ENCODE measurements at regions not wholly inside any gene's neighbourhood (a gene's known extent, or its start where the extent isn't known, plus 50 kb on each side); places are given as distances from the start of the nearest gene placed in this dataset.

- no peak for ATAC-seq
- H3K9me3 ChIP-seq: no peaks in the 10 kb centered on the region
- no peaks in the 10 kb centered on the region for H3K4me1 ChIP-seq
- no peaks in the 10 kb centered on the region for H3K27me3 ChIP-seq
- H3K36me3 ChIP-seq: no peaks in the 10 kb centered on the region
- 63 to 87% methylated on average over 2 of the region's 2 CpGs for WGBS, 2 donors (ENCODE audit: low coverage in 1 of 2)
- H3K27ac ChIP-seq: no peak overlapping the region
- TF ChIP-seq, protein P1, sequence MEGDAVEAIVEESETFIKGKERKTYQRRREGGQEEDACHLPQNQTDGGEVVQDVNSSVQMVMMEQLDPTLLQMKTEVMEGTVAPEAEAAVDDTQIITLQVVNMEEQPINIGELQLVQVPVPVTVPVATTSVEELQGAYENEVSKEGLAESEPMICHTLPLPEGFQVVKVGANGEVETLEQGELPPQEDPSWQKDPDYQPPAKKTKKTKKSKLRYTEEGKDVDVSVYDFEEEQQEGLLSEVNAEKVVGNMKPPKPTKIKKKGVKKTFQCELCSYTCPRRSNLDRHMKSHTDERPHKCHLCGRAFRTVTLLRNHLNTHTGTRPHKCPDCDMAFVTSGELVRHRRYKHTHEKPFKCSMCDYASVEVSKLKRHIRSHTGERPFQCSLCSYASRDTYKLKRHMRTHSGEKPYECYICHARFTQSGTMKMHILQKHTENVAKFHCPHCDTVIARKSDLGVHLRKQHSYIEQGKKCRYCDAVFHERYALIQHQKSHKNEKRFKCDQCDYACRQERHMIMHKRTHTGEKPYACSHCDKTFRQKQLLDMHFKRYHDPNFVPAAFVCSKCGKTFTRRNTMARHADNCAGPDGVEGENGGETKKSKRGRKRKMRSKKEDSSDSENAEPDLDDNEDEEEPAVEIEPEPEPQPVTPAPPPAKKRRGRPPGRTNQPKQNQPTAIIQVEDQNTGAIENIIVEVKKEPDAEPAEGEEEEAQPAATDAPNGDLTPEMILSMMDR (IDR thresholded peaks at IDR 0.05): no peak
- TF ChIP-seq POLR2AphosphoS5 (IDR thresholded peaks at IDR 0.05) (no peak), EP300 (IDR thresholded peaks at IDR 0.05) (no peak), POLR2A (IDR thresholded peaks at IDR 0.05) (no peak)
- H3K4me3 ChIP-seq: no peak overlapping the region
Observed at GRCh38 chr4:141387299-141387698, 166.6 kb downstream of the ZNF330 start.

- H3K4me1 ChIP-seq: no peaks in the 10 kb centered on the region
- no peak overlapping the region for H3K4me3 ChIP-seq
- H3K27ac ChIP-seq: no peak overlapping the region
- H3K27me3 ChIP-seq: no peaks in the 10 kb centered on the region
- WGBS, 2 donors (ENCODE audit: low coverage in 1 of 2): 24 to 34% methylated on average over 3 of the region's 3 CpGs
- ATAC-seq: no peak
- no peaks in the 10 kb centered on the region for H3K9me3 ChIP-seq
- no peaks in the 10 kb centered on the region for H3K36me3 ChIP-seq
- no peak for TF ChIP-seq EP300 (IDR thresholded peaks at IDR 0.05)
- TF ChIP-seq POLR2AphosphoS5 (IDR thresholded peaks at IDR 0.05): no peak
- TF ChIP-seq POLR2A (IDR thresholded peaks at IDR 0.05): no peak
- TF ChIP-seq, protein P1 (IDR thresholded peaks at IDR 0.05): no peak
Observed at GRCh38 chr4:141388481-141388880, 167.8 kb downstream of the ZNF330 start.

- no peaks in the 10 kb centered on the region for H3K9me3 ChIP-seq
- no peaks in the 10 kb centered on the region for H3K4me1 ChIP-seq
- no peak overlapping the region for H3K4me3 ChIP-seq
- H3K27ac ChIP-seq: no peak overlapping the region
- TF ChIP-seq, protein P1 (IDR thresholded peaks at IDR 0.05): no peak
- TF ChIP-seq EP300 (IDR thresholded peaks at IDR 0.05): no peak
- no peak for TF ChIP-seq POLR2A (IDR thresholded peaks at IDR 0.05)
- no peak for TF ChIP-seq POLR2AphosphoS5 (IDR thresholded peaks at IDR 0.05)
- H3K27me3 ChIP-seq: no peaks in the 10 kb centered on the region
- ATAC-seq: no peak
- WGBS, 2 donors (ENCODE audit: low coverage in 1 of 2): 56 to 94% methylated on average over 1 of the region's 1 CpG
- no peaks in the 10 kb centered on the region for H3K36me3 ChIP-seq
Observed at GRCh38 chr4:141389649-141390048, 169.0 kb downstream of the ZNF330 start.

- H3K27ac ChIP-seq: no peak overlapping the region
- TF ChIP-seq, protein P1 (IDR thresholded peaks at IDR 0.05): no peak
- TF ChIP-seq POLR2A (IDR thresholded peaks at IDR 0.05) (no peak), POLR2AphosphoS5 (IDR thresholded peaks at IDR 0.05) (no peak), EP300 (IDR thresholded peaks at IDR 0.05) (no peak)
- WGBS, 2 donors (ENCODE audit: low coverage in 1 of 2): 63 to 78% methylated on average over 1 of the region's 1 CpG
- H3K36me3 ChIP-seq: no peaks in the 10 kb centered on the region
- H3K27me3 ChIP-seq: no peaks in the 10 kb centered on the region
- no peak overlapping the region for H3K4me3 ChIP-seq
- H3K9me3 ChIP-seq: no peaks in the 10 kb centered on the region
- no peak for ATAC-seq
- no peaks in the 10 kb centered on the region for H3K4me1 ChIP-seq
Observed at GRCh38 chr4:141390571-141390970, 169.9 kb downstream of the ZNF330 start.

DNA sequence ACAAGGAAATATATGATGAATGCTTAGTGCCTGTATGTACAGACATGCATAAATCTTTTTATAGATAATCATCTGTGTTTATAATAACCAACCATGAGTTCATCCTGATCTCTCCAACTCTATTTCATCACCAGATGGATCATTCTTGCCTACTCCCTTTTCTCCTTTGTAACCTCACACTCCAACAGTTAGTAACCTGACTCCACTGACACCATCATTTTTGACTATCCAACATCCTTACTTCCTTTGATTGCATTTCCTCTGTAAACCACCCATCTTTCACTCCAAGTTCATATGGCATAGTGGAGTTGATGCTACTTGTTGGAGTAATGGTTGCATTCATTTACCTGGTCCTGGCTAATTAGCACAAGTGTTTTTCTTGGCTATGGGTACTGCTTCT lies 170.6 kb downstream of the ZNF330 start:
- H3K9me3 ChIP-seq: no peaks in the 10 kb centered on the region
- TF ChIP-seq, protein P1 (IDR thresholded peaks at IDR 0.05): no peak
- ATAC-seq: no peak
- H3K4me1 ChIP-seq: no peaks in the 10 kb centered on the region
- H3K27me3 ChIP-seq: no peaks in the 10 kb centered on the region
- H3K4me3 ChIP-seq: no peak overlapping the region
- H3K36me3 ChIP-seq: no peaks in the 10 kb centered on the region
- H3K27ac ChIP-seq: no peak overlapping the region

All from gastroesophageal sphincter (tissue), 4 donors.